ENCODE measurements at regions not wholly inside any gene's neighbourhood (a gene's known extent, or its start where the extent isn't known, plus 50 kb on each side); places are given as distances from the start of the nearest gene placed in this dataset.

GRCh38 chr7:93008833-93009232, 108.9 kb downstream of the SAMD9 start:
- DNase-seq (no peak), ATAC-seq (no peak)
- WGBS (ENCODE audit: insufficient coverage, low coverage, low lambda C conversion rate, missing lambda C conversion rate): 56% methylated on average over 3 of the region's 3 CpGs
- H3K4me1 ChIP-seq: no peaks in the 10 kb centered on the region
- H3K4me3 ChIP-seq: no peak overlapping the region
- H3K36me3 ChIP-seq: no peaks in the 10 kb centered on the region
- intact Hi-C loops (cut with DNase I): no loop called here
- H3K27me3 ChIP-seq: no peaks in the 10 kb centered on the region
- no peak for TF ChIP-seq POLR2A (IDR thresholded peaks at IDR 0.05)
- TF ChIP-seq CTCF (IDR thresholded peaks at IDR 0.05): no peak
- no peaks in the 10 kb centered on the region for H3K9me3 ChIP-seq
- H3K27ac ChIP-seq: no peak overlapping the region

GRCh38 chr7:93006480-93007095, 111.2 kb downstream of the SAMD9 start:
- no peaks in the 10 kb centered on the region for H3K4me1 ChIP-seq
- ATAC-seq (no peak), DNase-seq (no peak)
- no peaks in the 10 kb centered on the region for H3K9me3 ChIP-seq
- WGBS (ENCODE audit: insufficient coverage, low coverage, low lambda C conversion rate, missing lambda C conversion rate): 52% methylated on average over 3 of the region's 3 CpGs
- H3K27me3 ChIP-seq: no peaks in the 10 kb centered on the region
- H3K27ac ChIP-seq: no peak overlapping the region
- intact Hi-C loops (cut with DNase I): no loop called here
- no peaks in the 10 kb centered on the region for H3K36me3 ChIP-seq
- H3K4me3 ChIP-seq: no peak overlapping the region
- TF ChIP-seq POLR2A (IDR thresholded peaks at IDR 0.05) (no peak), CTCF (IDR thresholded peaks at IDR 0.05) (no peak)

- H3K9me3 ChIP-seq: no peaks in the 10 kb centered on the region
- ATAC-seq (no peak), DNase-seq (no peak)
- intact Hi-C loops (cut with DNase I): no loop called here
- H3K36me3 ChIP-seq: no peaks in the 10 kb centered on the region
- H3K27ac ChIP-seq: no peak overlapping the region
- no peaks in the 10 kb centered on the region for H3K4me1 ChIP-seq
- TF ChIP-seq POLR2A (IDR thresholded peaks at IDR 0.05): no peak
- TF ChIP-seq CTCF (IDR thresholded peaks at IDR 0.05): no peak
- no peak overlapping the region for H3K4me3 ChIP-seq
- WGBS (ENCODE audit: insufficient coverage, low coverage, low lambda C conversion rate, missing lambda C conversion rate): 54% methylated on average over 2 of the region's 2 CpGs
- no peaks in the 10 kb centered on the region for H3K27me3 ChIP-seq
Observed at GRCh38 chr7:93004906-93005305, 112.9 kb downstream of the SAMD9 start.

GRCh38 chr7:92997719-92998118, 120.1 kb downstream of the SAMD9 start:
- H3K4me3 ChIP-seq: no peak overlapping the region
- DNase-seq (no peak), ATAC-seq (no peak)
- no peaks in the 10 kb centered on the region for H3K4me1 ChIP-seq
- no peak for TF ChIP-seq CTCF (IDR thresholded peaks at IDR 0.05)
- H3K27me3 ChIP-seq: no peaks in the 10 kb centered on the region
- H3K36me3 ChIP-seq: no peaks in the 10 kb centered on the region
- no peaks in the 10 kb centered on the region for H3K9me3 ChIP-seq
- intact Hi-C loops (cut with DNase I): no loop called here
- no peak overlapping the region for H3K27ac ChIP-seq

- Histone ChIP-seq H3K27me3 (no peaks in the 10 kb centered on the region), H3K9me3 (no peaks in the 10 kb centered on the region), H3K4me3 (no peak overlapping the region), H3K4me1 (no peaks in the 10 kb centered on the region), H3K36me3 (no peaks in the 10 kb centered on the region), H3K27ac (no peak overlapping the region)
- no peak for TF ChIP-seq POLR2A (IDR thresholded peaks at IDR 0.05)
- no peak for TF ChIP-seq CTCF (IDR thresholded peaks at IDR 0.05)
- no peak for ATAC-seq
- 36% methylated on average over 2 of the region's 2 CpGs for WGBS (ENCODE audit: insufficient coverage, low coverage, low lambda C conversion rate, missing lambda C conversion rate)
- no peak for DNase-seq
- intact Hi-C loops (cut with DNase I): no loop called here
Observed at GRCh38 chr7:92997152-92997551, 120.6 kb downstream of the SAMD9 start.
